Spleen (tissue), 11 donors: ENCODE measurements at regions not wholly inside any gene's neighbourhood (a gene's known extent, or its start where the extent isn't known, plus 50 kb on each side); places are given as distances from the start of the nearest gene placed in this dataset.

ENCODE experiments used
- DNase-seq: peaks from one replicate; pipeline ENCODE4 v3.0.0-alpha.2; 2020
- H3K27ac ChIP-seq, 8 donors: fragments of 200-600 bp; sonication (generic) in 7 of 8; 1 replicate in 4 of 8; 2 replicates in 4 of 8; pipeline versions ENCODE4 v1.5.0 to v1.8.0; 2016 to 2021; ENCODE audit warnings: inconsistent platforms in 4 of 8, mild to moderate bottlenecking in 4 of 8, moderate library complexity in 1 of 8
- H3K27me3 ChIP-seq, 7 donors: fragments of 200-600 bp; sonication (generic) in 6 of 7; replicated peaks in 1 of 7; 1 replicate in 4 of 7; 2 replicates in 3 of 7; pipeline versions ENCODE4 v1.5.0 to v1.8.0; 2016 to 2021; ENCODE audit warnings: inconsistent platforms in 3 of 7, mild to moderate bottlenecking in 1 of 7
- H3K36me3 ChIP-seq, 6 donors: fragments of 200-600 bp; sonication (generic) in 5 of 6; 1 replicate in 4 of 6; 2 replicates in 2 of 6; pipeline versions ENCODE4 v1.5.0 to v1.8.0; 2016 to 2021; ENCODE audit warnings: inconsistent platforms in 2 of 6
- H3K4me1 ChIP-seq, 6 donors: fragments of 200-600 bp; sonication (generic) in 5 of 6; 1 replicate in 3 of 6; 2 replicates in 3 of 6; pipeline versions ENCODE4 v1.5.0 to v1.8.0; 2016 to 2021; ENCODE audit warnings: inconsistent platforms in 3 of 6
- H3K4me3 ChIP-seq, 8 donors: fragments of 200-600 bp; sonication (generic) in 7 of 8; 1 replicate in 4 of 8; 2 replicates in 4 of 8; pipeline versions ENCODE4 v1.5.0 to v1.8.0; 2016 to 2021; ENCODE audit warnings: inconsistent platforms in 4 of 8, mild to moderate bottlenecking in 4 of 8, moderate library complexity in 2 of 8
- H3K9me3 ChIP-seq, 8 donors: fragments of 200-600 bp; sonication (generic) in 7 of 8; 1 replicate in 4 of 8; 2 replicates in 4 of 8; pipeline versions ENCODE4 v1.5.0 to v1.8.0; 2016 to 2021; ENCODE audit warnings: inconsistent platforms in 4 of 8
- CTCF ChIP-seq, 11 experiments: fragments of 200-600 bp in 7 of 11; fragments of 450-650 bp in 4 of 11; sonication (generic) in 4 of 11; IDR thresholded peaks in 8 of 11; conservative IDR thresholded peaks in 3 of 11; 1 replicate in 7 of 11; 2 replicates in 4 of 11; pipeline versions ENCODE4 v1.4.0 to v1.8.0; 2016 to 2021; ENCODE audit warnings: antibody characterized with exemption in 11 of 11, inconsistent platforms in 4 of 11, mild to moderate bottlenecking in 1 of 11
- POLR2A ChIP-seq, 3 donors: fragments of 450-650 bp; IDR thresholded peaks; one replicate each; pipeline ENCODE4 v1.5.1; 2017; ENCODE audit warnings: antibody characterized with exemption in 3 of 3, mild to moderate bottlenecking in 1 of 3
- POLR2AphosphoS5 ChIP-seq, 3 donors: sonication (generic); formaldehyde crosslinking; IDR thresholded peaks; one replicate each; pipeline ENCODE4 v1.5.1; 2017; ENCODE audit warnings: antibody characterized with exemption in 3 of 3
- WGBS, 5 donors: extraction: QIAGEN DNeasy Blood & Tissue Kit in 3 of 5; methylation state at CpG; one replicate each; pipeline versions ENCODE4 v1.1.5 to v1.1.7; 2013 to 2018; 5-methylcytosine and 5-hydroxymethylcytosine counted together
- intact Hi-C: fragments of 100-400 bp; cut with DNase I; formaldehyde crosslinking; loops from one replicate; pipeline ENCODE4 v1.15.0; 2023; ENCODE audit warnings: low total_unique reads
- donor health status: healthy with polysubstance abuse.
- donor health status: DM: no; HTN: no; CAD: no; lungs with moderate emphysema.
- donor health status: DM: no; HTN: no; CAD: no.
- donor health status: Bipolar disorder and iron deficiency.
- donor health status: healthy.
- donor health status: DM: no; HTN: no; CAD: no.
- donor health status: DM: yes; HTN: yes; CAD: no.

- H3K27ac ChIP-seq, result no peak overlapping the region
- no peaks in the 10 kb centered on the region for H3K36me3 ChIP-seq
- 69 to 85% (median 75%) methylated on average over 3 of the region's 3 CpGs for WGBS, 5 donors
- H3K27me3 ChIP-seq, result no peaks in the 10 kb centered on the region
- no peaks in the 10 kb centered on the region for H3K9me3 ChIP-seq
- no peak for TF ChIP-seq POLR2A (IDR thresholded peaks at IDR 0.05)
- TF ChIP-seq POLR2AphosphoS5 (IDR thresholded peaks at IDR 0.05), result no peak
- no peak for TF ChIP-seq CTCF (IDR thresholded peaks at IDR 0.05 in 8 of 11, conservative IDR thresholded peaks at IDR 0.05 in 3 of 11)
- H3K4me3 ChIP-seq, result no peak overlapping the region
- H3K4me1 ChIP-seq, result peaks cover 0 to 3% (median 0%) of the 10 kb centered on the region in 6 donors
- intact Hi-C loops, result no loop called here
- DNase-seq, result no peak
Observed at GRCh38 chr4:163810755-163811154, 316.3 kb downstream of the TMA16 start.

- intact Hi-C loops, result no loop called here
- WGBS, 5 donors, result 56 to 79% (median 68%) methylated on average over 2 of the region's 2 CpGs
- no peak for TF ChIP-seq CTCF (IDR thresholded peaks at IDR 0.05 in 8 of 11, conservative IDR thresholded peaks at IDR 0.05 in 3 of 11)
Observed at GRCh38 chr4:163815776-163816175, 321.3 kb downstream of the TMA16 start.

GRCh38 chr4:163816494-163816893 lies 322.0 kb downstream of the TMA16 start:
- no peak for TF ChIP-seq CTCF (IDR thresholded peaks at IDR 0.05 in 8 of 11, conservative IDR thresholded peaks at IDR 0.05 in 3 of 11)
- TF ChIP-seq POLR2A (IDR thresholded peaks at IDR 0.05), result no peak
- Histone ChIP-seq H3K27ac (no peak overlapping the region), H3K4me3 (no peak overlapping the region), H3K9me3 (no peaks in the 10 kb centered on the region), H3K4me1 (peaks cover 0 to 6% (median 0%) of the 10 kb centered on the region in 6 donors), H3K36me3 (no peaks in the 10 kb centered on the region), H3K27me3 (no peaks in the 10 kb centered on the region)
- intact Hi-C loops, result no loop called here
- no peak for DNase-seq
- 87 to 95% (median 93%) methylated on average over 1 of the region's 1 CpG for WGBS, 5 donors

More at GRCh38 chr4:163815776-163816175, 321.3 kb downstream of the TMA16 start:
- H3K36me3 ChIP-seq, result no peaks in the 10 kb centered on the region
- H3K27ac ChIP-seq, result no peak overlapping the region
- H3K4me3 ChIP-seq, result no peak overlapping the region
- no peak for DNase-seq
- H3K4me1 ChIP-seq, result peaks cover 0 to 6% (median 0%) of the 10 kb centered on the region in 6 donors
- H3K9me3 ChIP-seq, result no peaks in the 10 kb centered on the region
- no peaks in the 10 kb centered on the region for H3K27me3 ChIP-seq

- Histone ChIP-seq H3K9me3 (no peaks in the 10 kb centered on the region), H3K27ac (no peak overlapping the region), H3K27me3 (no peaks in the 10 kb centered on the region), H3K4me1 (peaks cover 0 to 6% (median 0%) of the 10 kb centered on the region in 6 donors), H3K4me3 (no peak overlapping the region), H3K36me3 (no peaks in the 10 kb centered on the region)
- no peak for TF ChIP-seq POLR2A (IDR thresholded peaks at IDR 0.05)
- no peak for TF ChIP-seq POLR2AphosphoS5 (IDR thresholded peaks at IDR 0.05)
- no peak for TF ChIP-seq CTCF (IDR thresholded peaks at IDR 0.05 in 8 of 11, conservative IDR thresholded peaks at IDR 0.05 in 3 of 11)
- no peak for DNase-seq
- WGBS, 5 donors, result 65 to 74% (median 73%) methylated on average over 3 of the region's 3 CpGs
- intact Hi-C loops, result no loop called here
Observed at GRCh38 chr4:163818673-163819072, 324.2 kb downstream of the TMA16 start.
